Osteoblast (primary cell): ENCODE measurements at regions not wholly inside any gene's neighbourhood (a gene's known extent, or its start where the extent isn't known, plus 50 kb on each side); places are given as distances from the start of the nearest gene placed in this dataset.
A peak's percentile ranks its signal among the peaks of the same experiment; 100 is the strongest.

Source experiments
- DNase-seq: peaks from one replicate; pipeline ENCODE4 v3.0.0; 2011; ENCODE audit warnings: low spot score, mixed read lengths; ENCODE audit not compliant: insufficient read length; ENCODE audit errors: missing footprints
- H2AFZ ChIP-seq: 2 replicates; pipeline ENCODE4 v1.6.0; 2011; ENCODE audit warnings: mild to moderate bottlenecking, low read length
- H3K27ac ChIP-seq: 2 replicates; pipeline ENCODE4 v1.5.1; 2011; ENCODE audit warnings: mild to moderate bottlenecking, low read depth, low read length, moderate library complexity
- H3K27me3 ChIP-seq: 2 replicates; pipeline ENCODE4 v1.6.0; 2012; ENCODE audit warnings: mild to moderate bottlenecking, control low read depth, inconsistent platforms, low read length, moderate library complexity; ENCODE audit not compliant: insufficient read depth
- H3K36me3 ChIP-seq: 2 replicates; pipeline ENCODE4 v1.5.1; 2011; ENCODE audit warnings: mild to moderate bottlenecking, low read length, control low read depth, moderate library complexity; ENCODE audit not compliant: insufficient read depth
- H3K4me1 ChIP-seq: 2 replicates; pipeline ENCODE4 v1.5.1; 2011; ENCODE audit warnings: mild to moderate bottlenecking, low read length, control low read depth, moderate library complexity; ENCODE audit not compliant: insufficient read depth
- H3K4me2 ChIP-seq: 2 replicates; pipeline ENCODE4 v1.6.0; 2011; ENCODE audit warnings: mild to moderate bottlenecking, low read length; ENCODE audit not compliant: insufficient read depth
- H3K4me3 ChIP-seq: fragments of 200-600 bp; sonication (generic); 3 replicates; pipeline ENCODE4 v1.5.1; 2012; ENCODE audit warnings: mild to moderate bottlenecking, low read length, inconsistent platforms; ENCODE audit not compliant: insufficient read depth
- H3K79me2 ChIP-seq: 2 replicates; pipeline ENCODE4 v1.6.0; 2012; ENCODE audit warnings: mild to moderate bottlenecking, low read length, control low read depth, inconsistent platforms; ENCODE audit not compliant: insufficient read depth
- H3K9me3 ChIP-seq: 2 replicates; pipeline ENCODE4 v1.5.1; 2011; ENCODE audit warnings: low read depth, low read length, control low read depth
- H4K20me1 ChIP-seq: 2 replicates; pipeline ENCODE4 v1.6.0; 2012; ENCODE audit warnings: mild to moderate bottlenecking, low read length, control low read depth; ENCODE audit not compliant: insufficient read depth
- TF ChIP-seq, protein P1 (sequence below): IDR thresholded peaks from 2 replicates; pipeline ENCODE4 v1.5.1; 2011; ENCODE audit warnings: mild to moderate bottlenecking, low read depth, low read length, moderate library complexity; ENCODE audit errors: extremely low read depth

- Histone ChIP-seq H3K27ac (no peak overlapping the region), H3K36me3 (no peaks in the 10 kb centered on the region), H3K4me3 (no peak overlapping the region), H3K79me2 (no peaks in the 10 kb centered on the region), H3K4me1 (no peaks in the 10 kb centered on the region), H3K27me3 (peaks cover 3% of the 10 kb centered on the region), H2AFZ (no peak overlapping the region), H4K20me1 (no peaks in the 10 kb centered on the region), H3K9me3 (no peaks in the 10 kb centered on the region), H3K4me2 (no peak overlapping the region)
- no peak for DNase-seq
- TF ChIP-seq, protein P1, sequence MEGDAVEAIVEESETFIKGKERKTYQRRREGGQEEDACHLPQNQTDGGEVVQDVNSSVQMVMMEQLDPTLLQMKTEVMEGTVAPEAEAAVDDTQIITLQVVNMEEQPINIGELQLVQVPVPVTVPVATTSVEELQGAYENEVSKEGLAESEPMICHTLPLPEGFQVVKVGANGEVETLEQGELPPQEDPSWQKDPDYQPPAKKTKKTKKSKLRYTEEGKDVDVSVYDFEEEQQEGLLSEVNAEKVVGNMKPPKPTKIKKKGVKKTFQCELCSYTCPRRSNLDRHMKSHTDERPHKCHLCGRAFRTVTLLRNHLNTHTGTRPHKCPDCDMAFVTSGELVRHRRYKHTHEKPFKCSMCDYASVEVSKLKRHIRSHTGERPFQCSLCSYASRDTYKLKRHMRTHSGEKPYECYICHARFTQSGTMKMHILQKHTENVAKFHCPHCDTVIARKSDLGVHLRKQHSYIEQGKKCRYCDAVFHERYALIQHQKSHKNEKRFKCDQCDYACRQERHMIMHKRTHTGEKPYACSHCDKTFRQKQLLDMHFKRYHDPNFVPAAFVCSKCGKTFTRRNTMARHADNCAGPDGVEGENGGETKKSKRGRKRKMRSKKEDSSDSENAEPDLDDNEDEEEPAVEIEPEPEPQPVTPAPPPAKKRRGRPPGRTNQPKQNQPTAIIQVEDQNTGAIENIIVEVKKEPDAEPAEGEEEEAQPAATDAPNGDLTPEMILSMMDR: peak; percentile 57
Observed at GRCh38 chr15:29596266-29596665, 226.0 kb downstream of the TJP1 start.

- Histone ChIP-seq H4K20me1 (no peaks in the 10 kb centered on the region), H3K4me2 (no peak overlapping the region), H3K4me1 (no peaks in the 10 kb centered on the region), H3K36me3 (no peaks in the 10 kb centered on the region), H3K9me3 (no peaks in the 10 kb centered on the region), H2AFZ (no peak overlapping the region), H3K4me3 (no peak overlapping the region), H3K79me2 (no peaks in the 10 kb centered on the region), H3K27ac (no peak overlapping the region), H3K27me3 (peaks cover 3% of the 10 kb centered on the region)
- no peak for DNase-seq
- TF ChIP-seq, protein P1: no peak
Observed at GRCh38 chr15:29593629-29594028, 228.6 kb downstream of the TJP1 start.

DNA sequence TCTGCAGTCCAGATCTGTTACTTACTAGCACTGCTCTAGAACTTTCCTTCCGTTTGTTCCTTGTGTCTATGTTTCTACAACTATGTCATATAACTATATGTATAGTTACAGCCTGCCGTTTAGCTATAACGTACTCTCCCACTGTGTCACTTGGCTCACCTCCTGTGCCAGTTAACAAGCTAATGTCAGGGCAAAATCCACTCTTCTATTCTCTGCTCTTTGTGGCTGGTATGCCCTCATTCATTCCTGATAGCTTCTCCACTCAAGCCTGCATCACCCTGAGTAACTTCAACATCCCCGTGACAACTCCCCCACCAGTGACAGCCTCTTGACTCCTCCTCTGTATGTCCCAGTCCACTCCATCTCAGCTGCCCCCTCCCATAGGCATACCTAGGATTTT, 229.2 kb downstream of the TJP1 start:
- Histone ChIP-seq H3K4me3 (no peak overlapping the region), H4K20me1 (no peaks in the 10 kb centered on the region), H3K36me3 (no peaks in the 10 kb centered on the region), H3K9me3 (no peaks in the 10 kb centered on the region), H3K27me3 (peaks cover 3% of the 10 kb centered on the region), H3K27ac (no peak overlapping the region), H3K4me2 (no peak overlapping the region), H2AFZ (no peak overlapping the region), H3K79me2 (no peaks in the 10 kb centered on the region), H3K4me1 (no peaks in the 10 kb centered on the region)
- TF ChIP-seq, protein P1: no peak
- no peak for DNase-seq

DNA sequence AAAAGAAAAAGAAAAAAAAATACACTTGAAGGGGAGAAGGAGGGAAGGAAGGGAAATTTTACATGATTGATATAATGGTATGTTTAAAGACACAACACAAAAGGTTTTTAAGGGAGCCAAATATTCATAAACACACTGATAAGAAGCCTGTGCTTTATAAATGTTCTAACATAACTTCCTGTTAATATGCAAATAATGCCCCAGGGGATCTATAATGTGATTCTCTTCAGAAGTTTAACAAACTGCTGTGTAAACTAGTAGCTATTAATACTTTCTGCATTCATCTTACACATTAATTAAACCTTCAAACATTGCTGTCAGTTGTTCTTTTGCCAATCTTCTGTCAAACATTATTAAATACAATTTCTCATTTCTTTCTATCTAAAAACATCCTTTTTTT, 231.6 kb downstream of the TJP1 start:
- no peak overlapping the region for H3K4me2 ChIP-seq
- no peak overlapping the region for H3K4me3 ChIP-seq
- no peaks in the 10 kb centered on the region for H4K20me1 ChIP-seq
- H3K9me3 ChIP-seq: no peaks in the 10 kb centered on the region
- H3K4me1 ChIP-seq: no peaks in the 10 kb centered on the region
- no peaks in the 10 kb centered on the region for H3K36me3 ChIP-seq
- H3K27me3 ChIP-seq: peaks cover 3% of the 10 kb centered on the region
- H3K79me2 ChIP-seq: no peaks in the 10 kb centered on the region
- no peak for DNase-seq
- H3K27ac ChIP-seq: no peak overlapping the region
- TF ChIP-seq, protein P1: no peak
- no peak overlapping the region for H2AFZ ChIP-seq
